Keratinocyte (primary cell): ENCODE measurements at regions not wholly inside any gene's neighbourhood (a gene's known extent, or its start where the extent isn't known, plus 50 kb on each side); places are given as distances from the start of the nearest gene placed in this dataset.

Source experiments
- DNase-seq: peaks from one replicate; pipeline ENCODE4 v3.0.0-alpha.2; 2011; ENCODE audit warnings: low read depth, missing footprints, low spot score
- FAIRE-seq: peaks from 2 replicates; lab custom pipeline; 2011; peaks lifted over from hg19 to GRCh38; lab: Jason Lieb, UNC
- H2AFZ ChIP-seq: 2 replicates; pipeline ENCODE4 v1.6.0; 2012; ENCODE audit warnings: low read length, control low read depth, inconsistent platforms; ENCODE audit not compliant: control insufficient read depth
- H3K27ac ChIP-seq: 2 replicates; pipeline ENCODE4 v1.5.1; 2011; ENCODE audit warnings: low read length; ENCODE audit not compliant: control insufficient read depth, insufficient read depth
- H3K27me3 ChIP-seq: 3 replicates; pipeline ENCODE4 v1.6.0; 2011; ENCODE audit warnings: low read length; ENCODE audit not compliant: control insufficient read depth, insufficient read depth; ENCODE audit errors: extremely low read depth
- H3K36me3 ChIP-seq, 2 experiments: 2 replicates in 1 of 2; 3 replicates in 1 of 2; pipeline ENCODE4 v1.5.1; 2011; ENCODE audit warnings: low read length in 2 of 2, mild to moderate bottlenecking in 1 of 2; ENCODE audit not compliant: control insufficient read depth in 2 of 2, insufficient read depth in 2 of 2; ENCODE audit errors: extremely low read depth in 1 of 2
- H3K4me1 ChIP-seq: 3 replicates; pipeline ENCODE4 v1.5.1; 2011; ENCODE audit warnings: low read length; ENCODE audit not compliant: control insufficient read depth, insufficient read depth; ENCODE audit errors: extremely low read depth
- H3K4me2 ChIP-seq: 3 replicates; pipeline ENCODE4 v1.6.0; 2011; ENCODE audit warnings: low read depth, low read length; ENCODE audit not compliant: control insufficient read depth, insufficient read depth; ENCODE audit errors: extremely low read depth
- H3K4me3 ChIP-seq, 3 experiments: fragments of 200-600 bp in 1 of 3; sonication (generic) in 1 of 3; 2 replicates in 2 of 3; 3 replicates in 1 of 3; pipeline ENCODE4 v1.5.1; 2011 to 2016; ENCODE audit warnings: low read length in 3 of 3, mild to moderate bottlenecking in 3 of 3, control low read depth in 2 of 3, inconsistent platforms in 1 of 3, low read depth in 1 of 3, mixed read lengths in 1 of 3, mixed run types in 1 of 3, moderate library complexity in 1 of 3; ENCODE audit not compliant: control insufficient read depth in 2 of 3, insufficient read depth in 2 of 3; ENCODE audit errors: extremely low read depth in 1 of 3
- H3K79me2 ChIP-seq: 2 replicates; pipeline ENCODE4 v1.6.0; 2012; ENCODE audit warnings: low read length; ENCODE audit not compliant: control insufficient read depth, insufficient read depth
- H3K9ac ChIP-seq: 3 replicates; pipeline ENCODE4 v1.6.0; 2011; ENCODE audit warnings: low read length; ENCODE audit not compliant: control insufficient read depth, insufficient read depth; ENCODE audit errors: extremely low read depth
- H3K9me1 ChIP-seq: 3 replicates; pipeline ENCODE4 v1.6.0; 2011; ENCODE audit warnings: low read length; ENCODE audit not compliant: control insufficient read depth, insufficient read depth; ENCODE audit errors: extremely low read depth
- H3K9me3 ChIP-seq: 2 replicates; pipeline ENCODE4 v1.5.1; 2012; ENCODE audit warnings: low read depth, low read length; ENCODE audit not compliant: control insufficient read depth
- H4K20me1 ChIP-seq: 3 replicates; pipeline ENCODE4 v1.6.0; 2011; ENCODE audit warnings: low read length; ENCODE audit not compliant: control insufficient read depth, insufficient read depth; ENCODE audit errors: extremely low read depth
- EZH2 ChIP-seq: IDR thresholded peaks from one replicate; pipeline ENCODE4 v1.6.1; 2012; ENCODE audit warnings: inconsistent platforms, mild to moderate bottlenecking, low read length, moderate library complexity
- dilution Hi-C: fragments of 300-500 bp; cut with MboI; formaldehyde crosslinking; loops from one replicate; pipeline ENCODE4 v1.7.0; 2020; ENCODE audit warnings: low sequenced_read_pairs; ENCODE audit not compliant: extremely low pct_ligation_motif_present
- TF ChIP-seq, protein P1 (sequence below), 3 experiments: IDR thresholded peaks in 1 of 3; conservative IDR thresholded peaks in 1 of 3; optimal IDR thresholded peaks in 1 of 3; 2 replicates in 2 of 3; 3 replicates in 1 of 3; pipeline versions ENCODE3 to v1.5.1; 2011; ENCODE audit warnings: low read length in 3 of 3, mild to moderate bottlenecking in 3 of 3, moderate library complexity in 2 of 3, control low read depth in 1 of 3, inconsistent platforms in 1 of 3; ENCODE audit not compliant: insufficient read depth in 2 of 3; ENCODE audit errors: extremely low read depth in 1 of 3

DNA sequence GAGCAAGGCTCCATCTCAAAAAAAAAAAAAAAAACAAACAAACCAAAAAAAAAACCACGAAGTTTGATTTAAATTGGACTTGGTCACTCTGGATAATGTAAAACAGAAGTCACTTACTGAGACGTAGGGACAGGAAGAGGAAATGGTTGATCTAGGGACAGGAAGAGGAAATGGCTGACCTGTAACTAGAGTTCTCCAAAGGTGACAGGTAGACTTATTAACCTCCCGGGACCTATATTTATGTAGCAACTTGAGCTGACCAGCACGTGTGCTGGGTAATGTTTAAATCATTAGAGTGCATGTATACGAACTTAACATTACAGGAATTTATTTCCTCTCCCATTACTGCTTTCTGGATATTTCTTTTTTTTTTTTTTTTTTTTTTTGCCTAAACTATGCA is 81.5 kb upstream of the DHX40 start:
- Histone ChIP-seq H3K27ac (no peak overlapping the region), H3K9me1 (no peaks in the 10 kb centered on the region), H3K27me3 (no peaks in the 10 kb centered on the region), H3K79me2 (no peaks in the 10 kb centered on the region), H3K9me3 (no peaks in the 10 kb centered on the region), H3K4me2 (no peak overlapping the region), H3K4me3 (no peak overlapping the region), H3K9ac (no peak overlapping the region), H3K36me3 (no peaks in the 10 kb centered on the region), H2AFZ (no peak overlapping the region), H3K4me1 (no peaks in the 10 kb centered on the region), H4K20me1 (no peaks in the 10 kb centered on the region)
- dilution Hi-C loops, result no loop called here
- TF ChIP-seq, protein P1, sequence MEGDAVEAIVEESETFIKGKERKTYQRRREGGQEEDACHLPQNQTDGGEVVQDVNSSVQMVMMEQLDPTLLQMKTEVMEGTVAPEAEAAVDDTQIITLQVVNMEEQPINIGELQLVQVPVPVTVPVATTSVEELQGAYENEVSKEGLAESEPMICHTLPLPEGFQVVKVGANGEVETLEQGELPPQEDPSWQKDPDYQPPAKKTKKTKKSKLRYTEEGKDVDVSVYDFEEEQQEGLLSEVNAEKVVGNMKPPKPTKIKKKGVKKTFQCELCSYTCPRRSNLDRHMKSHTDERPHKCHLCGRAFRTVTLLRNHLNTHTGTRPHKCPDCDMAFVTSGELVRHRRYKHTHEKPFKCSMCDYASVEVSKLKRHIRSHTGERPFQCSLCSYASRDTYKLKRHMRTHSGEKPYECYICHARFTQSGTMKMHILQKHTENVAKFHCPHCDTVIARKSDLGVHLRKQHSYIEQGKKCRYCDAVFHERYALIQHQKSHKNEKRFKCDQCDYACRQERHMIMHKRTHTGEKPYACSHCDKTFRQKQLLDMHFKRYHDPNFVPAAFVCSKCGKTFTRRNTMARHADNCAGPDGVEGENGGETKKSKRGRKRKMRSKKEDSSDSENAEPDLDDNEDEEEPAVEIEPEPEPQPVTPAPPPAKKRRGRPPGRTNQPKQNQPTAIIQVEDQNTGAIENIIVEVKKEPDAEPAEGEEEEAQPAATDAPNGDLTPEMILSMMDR (optimal IDR thresholded peaks at IDR 0.05 in 1 of 3, IDR thresholded peaks at IDR 0.05 in 1 of 3, conservative IDR thresholded peaks at IDR 0.05 in 1 of 3; ENCODE audit: extremely low read depth in 1 of 3, insufficient read depth in 2 of 3, low read length in 3 of 3), result no peak
- TF ChIP-seq EZH2, result no peak
- FAIRE-seq (no peak), DNase-seq (no peak)

DNA sequence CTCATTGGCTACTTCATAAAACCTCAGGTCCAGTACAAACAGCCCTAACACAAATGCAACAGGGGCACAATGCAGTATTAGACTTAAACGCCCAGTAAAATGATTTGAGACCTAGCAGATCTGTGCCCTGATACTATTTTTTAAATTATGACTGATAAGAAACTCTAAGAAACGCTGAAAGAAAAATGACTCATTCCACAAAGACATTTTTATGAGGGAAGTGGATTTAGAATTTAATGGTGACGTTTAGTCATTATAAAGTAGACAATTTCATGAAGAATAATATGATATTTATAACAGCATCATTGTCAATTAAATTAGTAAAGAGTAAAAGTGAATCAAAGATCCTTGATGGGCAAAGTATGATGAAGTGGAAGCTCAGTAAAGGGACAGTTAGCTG is 80.4 kb upstream of the DHX40 start:
- dilution Hi-C loops, result no loop called here
- Histone ChIP-seq H2AFZ (no peak overlapping the region), H3K9me1 (no peaks in the 10 kb centered on the region), H3K27ac (no peak overlapping the region), H3K4me2 (no peak overlapping the region), H4K20me1 (no peaks in the 10 kb centered on the region), H3K9ac (no peak overlapping the region), H3K27me3 (no peaks in the 10 kb centered on the region), H3K79me2 (no peaks in the 10 kb centered on the region), H3K4me1 (no peaks in the 10 kb centered on the region), H3K9me3 (no peaks in the 10 kb centered on the region), H3K36me3 (no peaks in the 10 kb centered on the region), H3K4me3 (no peak overlapping the region)
- no peak for DNase-seq
- TF ChIP-seq, protein P1 (optimal IDR thresholded peaks at IDR 0.05 in 1 of 3, IDR thresholded peaks at IDR 0.05 in 1 of 3, conservative IDR thresholded peaks at IDR 0.05 in 1 of 3; ENCODE audit: extremely low read depth in 1 of 3, insufficient read depth in 2 of 3, low read length in 3 of 3), result no peak
- no peak for TF ChIP-seq EZH2
- no peak for FAIRE-seq
